ENCODE measurements at regions not wholly inside any gene's neighbourhood (a gene's known extent, or its start where the extent isn't known, plus 50 kb on each side); places are given as distances from the start of the nearest gene placed in this dataset.

DNA sequence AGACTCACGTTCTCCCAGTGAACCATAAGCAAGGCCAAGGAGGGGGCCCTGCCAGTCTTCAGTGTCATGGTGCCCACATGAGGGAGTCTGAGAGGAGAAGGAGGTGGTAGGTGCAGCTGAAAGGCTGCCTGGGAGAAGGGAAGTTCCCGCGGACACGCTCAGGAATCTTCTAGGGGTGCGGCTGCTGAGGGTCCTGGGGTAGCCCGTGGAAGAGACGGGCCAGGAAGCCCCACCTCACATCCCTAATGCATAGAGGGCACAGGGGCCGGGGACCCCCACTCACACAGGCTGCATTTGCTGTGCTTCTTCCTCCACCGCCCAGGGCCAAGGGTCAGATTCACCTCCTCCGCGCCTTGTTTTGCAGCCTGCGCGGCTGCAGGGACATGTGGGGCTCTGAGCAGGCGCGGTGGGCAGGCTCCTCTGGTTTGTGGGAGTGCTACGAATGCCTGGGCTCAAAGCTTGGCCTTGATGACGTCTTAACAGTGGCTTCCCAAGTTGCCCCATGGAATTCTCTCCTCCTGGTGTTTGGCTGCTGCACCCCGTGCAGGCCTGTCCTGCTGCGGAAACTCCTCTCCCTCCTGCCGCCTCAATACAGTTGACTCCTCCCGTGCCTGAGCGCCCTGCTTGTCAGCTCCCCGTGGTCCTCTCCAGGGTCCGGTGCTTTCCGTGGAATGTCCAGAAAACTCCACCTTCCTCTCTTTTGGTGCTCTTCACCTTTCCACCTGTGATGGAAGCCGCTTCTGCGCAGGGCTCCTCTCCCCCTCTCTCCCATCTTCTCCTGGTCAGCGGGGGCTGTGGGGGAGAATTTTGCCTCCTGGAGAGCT is 95.7 kb downstream of the VAPA start:
- DNase-seq (ENCODE audit: low spot score) = no peak

DNA sequence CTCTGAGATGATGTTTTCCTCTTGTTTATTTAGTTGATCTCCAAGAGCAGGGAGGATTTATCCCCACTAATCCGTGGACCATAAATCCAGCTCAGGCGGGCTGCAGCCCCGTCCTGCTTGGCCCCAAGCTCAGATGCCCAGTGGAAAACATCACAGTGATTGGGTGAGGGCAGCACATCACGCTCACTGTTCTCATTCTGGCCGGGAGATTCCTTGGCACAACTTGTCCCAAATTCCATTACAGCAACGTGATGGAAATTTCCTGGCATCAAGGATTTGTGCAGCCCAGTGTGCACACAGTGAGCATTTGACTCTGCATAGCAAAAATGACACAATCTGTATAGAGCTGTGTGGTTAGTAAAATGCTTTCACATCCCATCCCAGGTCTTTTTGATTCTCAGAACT is 96.8 kb downstream of the VAPA start:
- DNase-seq (ENCODE audit: low spot score) = peak; percentile 1

DNA sequence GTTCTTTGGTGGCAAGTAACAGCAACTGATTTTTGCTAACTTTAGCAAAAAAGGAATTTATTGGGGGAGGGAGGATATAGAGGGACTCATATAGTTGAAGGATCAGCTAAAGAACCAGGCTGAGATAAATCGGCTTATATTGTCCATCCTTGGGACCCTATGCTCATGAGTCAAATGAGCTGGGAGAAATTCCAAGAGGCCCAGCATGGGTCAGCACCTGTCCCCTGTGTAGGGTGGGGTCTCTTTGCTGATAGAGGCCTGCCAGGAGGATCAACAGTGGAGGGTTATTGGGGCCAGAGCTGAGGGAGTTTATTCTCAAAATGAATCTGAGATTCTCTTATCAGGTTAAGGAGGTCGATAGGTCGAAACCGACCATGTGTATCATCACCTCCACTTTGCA is 97.2 kb downstream of the VAPA start:
- DNase-seq (ENCODE audit: low spot score) = no peak

DNA sequence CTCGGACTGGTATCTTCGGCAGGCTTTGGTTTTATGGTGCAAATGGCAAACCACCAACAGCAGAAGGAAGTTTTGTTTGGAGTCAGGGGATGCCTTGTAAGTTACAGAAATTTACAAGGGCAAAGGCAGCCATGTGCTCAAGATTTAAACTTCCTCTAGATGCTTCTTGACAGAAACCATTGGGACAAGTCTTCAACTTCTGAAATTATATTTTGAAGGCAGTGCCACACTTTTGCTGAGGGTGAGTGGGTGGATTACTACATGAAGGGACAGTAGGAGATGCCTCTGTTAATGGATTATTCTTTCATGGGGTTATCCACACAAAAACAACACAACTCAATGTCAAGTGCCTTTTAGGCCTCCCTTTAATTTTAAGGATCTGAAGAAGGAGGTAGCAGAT is 97.9 kb downstream of the VAPA start:
- no peak for DNase-seq (ENCODE audit: low spot score)

DNA sequence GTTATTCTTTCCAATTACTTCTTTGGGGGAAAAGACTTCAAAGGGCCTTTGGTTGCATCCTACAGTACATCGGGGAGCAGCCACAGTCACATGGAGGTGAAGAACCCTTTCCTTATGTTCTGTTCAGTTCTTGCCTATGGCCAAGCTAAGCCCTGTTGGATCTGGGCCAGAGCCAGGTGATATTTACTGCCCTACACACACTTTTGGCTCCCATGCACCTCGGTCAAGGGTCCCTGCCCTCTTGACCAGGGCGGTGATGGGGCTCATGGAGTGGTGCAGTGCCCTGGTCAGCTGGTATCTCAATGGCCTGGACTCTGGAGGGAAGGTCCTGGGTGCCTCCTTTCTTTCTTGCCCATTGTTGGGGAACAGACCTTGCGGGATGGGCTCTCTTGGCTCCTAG is 98.7 kb downstream of the VAPA start:
- no peak for DNase-seq (ENCODE audit: low spot score)

DNA sequence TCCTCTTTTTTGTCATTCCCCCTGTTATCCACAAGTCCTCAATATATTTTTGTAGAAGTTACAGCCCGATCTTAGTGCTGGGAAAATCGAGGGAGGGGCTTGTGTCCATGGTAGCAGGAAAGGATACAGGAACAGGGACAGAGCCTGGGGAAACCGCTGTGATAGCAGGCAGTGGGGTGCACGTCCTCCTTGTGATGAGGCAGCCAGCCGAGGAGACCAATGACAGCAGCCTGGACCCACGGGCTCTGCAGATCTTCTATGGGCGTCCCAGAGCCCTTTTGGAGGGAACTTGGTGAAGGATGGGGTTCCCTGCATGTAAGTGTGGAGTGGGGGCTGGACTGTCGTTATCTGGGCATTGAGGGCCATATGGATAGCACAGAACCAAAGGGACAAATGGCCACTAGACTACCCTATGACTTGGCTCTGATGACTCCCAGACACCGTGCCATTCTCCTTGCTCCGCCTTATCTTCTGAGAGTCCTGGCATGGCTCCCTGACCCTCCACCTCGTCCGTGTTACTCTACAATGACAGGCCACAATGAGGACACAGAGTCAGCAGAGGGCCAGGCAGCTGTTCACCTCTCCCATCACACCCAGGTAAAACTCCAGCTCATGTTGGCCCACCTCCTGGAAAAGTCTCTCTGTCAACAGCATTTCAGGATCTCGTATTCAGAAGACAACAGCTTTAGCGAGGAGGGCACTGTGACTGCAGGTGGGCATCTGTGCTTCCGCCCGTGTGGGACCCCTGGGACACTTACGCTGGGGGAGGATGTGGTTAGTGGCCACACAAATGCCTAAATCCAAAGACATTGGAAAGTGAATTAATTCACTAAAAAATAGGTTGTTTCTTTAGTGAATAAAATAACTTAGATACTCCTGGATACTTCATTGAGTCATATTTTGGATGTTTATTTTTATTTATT is 100.1 kb downstream of the VAPA start:
- DNase-seq (ENCODE audit: low spot score) = no peak

DNA sequence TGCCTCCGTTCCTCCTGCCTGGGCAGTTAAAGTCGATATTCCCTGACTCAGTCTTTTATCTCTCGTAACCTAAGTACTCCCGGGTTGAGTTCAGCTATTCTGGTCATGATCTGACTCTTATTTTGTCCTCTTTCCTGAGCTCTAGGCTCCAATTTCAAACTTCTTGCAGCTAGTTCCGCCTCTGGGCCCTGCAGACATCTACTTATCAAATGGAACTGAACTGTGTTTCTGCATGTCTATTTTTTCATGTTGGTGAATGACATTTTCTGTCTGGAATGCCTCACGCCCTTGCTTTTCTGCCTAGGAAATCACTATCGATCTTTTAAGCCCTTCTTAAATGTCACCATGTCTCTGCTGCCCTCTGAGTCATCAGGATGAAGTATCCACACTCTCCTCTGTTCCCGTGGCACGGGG is 101.5 kb downstream of the VAPA start:
- DNase-seq (ENCODE audit: low spot score) = no peak

DNA sequence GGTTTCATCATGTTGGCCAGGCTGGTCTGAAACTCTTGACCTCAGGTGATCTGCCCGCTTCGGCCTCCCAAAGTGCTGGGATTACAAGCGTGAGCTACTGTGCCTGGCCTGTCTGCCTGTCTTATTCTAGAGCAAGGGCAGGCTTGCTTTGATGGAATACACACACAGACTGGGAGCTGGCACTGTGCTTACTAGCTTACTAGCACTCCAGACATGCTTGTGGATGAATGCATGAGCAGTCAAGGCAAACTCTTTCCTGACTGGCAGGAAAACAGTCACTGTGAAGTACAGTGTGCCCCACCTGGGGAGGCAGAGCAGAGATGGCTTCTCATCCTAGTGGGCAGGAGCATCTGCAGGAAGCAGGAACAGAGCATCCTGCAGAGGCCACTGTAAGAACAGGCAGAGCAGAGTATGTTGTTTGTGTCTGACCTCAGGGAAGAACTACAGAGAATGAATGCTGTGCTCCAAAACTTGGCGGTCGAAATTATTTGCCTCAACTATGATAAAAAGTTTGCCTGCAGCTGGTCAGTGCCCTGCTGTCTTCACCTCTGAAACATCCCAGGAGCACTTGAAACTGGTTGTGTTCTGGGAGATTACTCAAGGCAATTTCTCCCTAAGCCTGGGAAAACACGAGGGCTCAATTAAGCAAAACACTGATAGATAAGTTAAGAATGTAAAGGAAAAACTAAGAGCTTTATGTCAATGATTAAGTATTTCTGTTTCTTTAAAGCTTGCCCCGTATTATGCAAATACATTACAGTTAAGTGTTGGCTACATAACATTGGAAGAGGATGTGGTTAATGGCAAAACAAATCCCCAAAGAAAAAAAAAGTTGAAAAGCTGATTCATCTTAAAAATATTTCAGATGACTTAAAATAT is 102.4 kb downstream of the VAPA start:
- DNase-seq (ENCODE audit: low spot score) = no peak

DNA sequence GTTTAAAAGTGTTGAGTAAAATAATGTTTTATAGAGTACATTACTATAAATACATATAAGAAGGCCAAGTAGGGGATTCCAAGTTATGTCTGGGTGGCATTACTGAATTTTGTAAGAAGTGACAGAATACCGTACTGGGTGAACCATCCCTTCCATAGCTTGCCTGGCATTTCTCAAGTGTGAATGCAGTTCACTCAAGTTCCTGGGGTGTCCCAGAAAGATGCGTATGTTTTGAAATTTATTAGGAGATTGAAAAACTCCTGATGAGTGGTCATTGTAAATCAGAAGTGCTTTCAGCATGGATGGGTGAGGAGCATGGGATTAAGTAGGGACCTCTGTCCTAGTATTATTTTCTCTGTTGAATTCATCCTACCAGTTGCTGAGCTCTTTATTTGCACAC is 103.2 kb downstream of the VAPA start:
- no peak for DNase-seq (ENCODE audit: low spot score)

DNA sequence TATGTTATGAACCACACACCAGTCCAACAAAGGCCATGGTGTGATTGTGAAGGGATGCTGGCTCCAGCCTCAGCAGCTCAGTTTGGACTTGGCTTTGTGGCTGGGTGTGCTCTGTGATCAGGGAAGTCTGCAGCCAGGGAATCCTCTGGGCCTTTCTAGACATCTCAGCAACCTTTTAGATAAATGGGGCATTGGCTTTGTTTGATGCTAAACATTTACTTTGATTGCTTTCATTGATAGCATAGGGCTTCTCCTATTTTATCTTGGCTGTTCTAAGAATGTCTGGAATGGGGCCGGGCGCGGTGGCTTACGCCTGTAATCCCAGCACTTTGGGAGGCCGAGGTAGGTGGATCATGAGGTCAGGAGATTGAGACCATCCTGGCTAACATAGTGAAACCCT is 104.5 kb downstream of the VAPA start:
- DNase-seq (ENCODE audit: low spot score) = no peak

DNA sequence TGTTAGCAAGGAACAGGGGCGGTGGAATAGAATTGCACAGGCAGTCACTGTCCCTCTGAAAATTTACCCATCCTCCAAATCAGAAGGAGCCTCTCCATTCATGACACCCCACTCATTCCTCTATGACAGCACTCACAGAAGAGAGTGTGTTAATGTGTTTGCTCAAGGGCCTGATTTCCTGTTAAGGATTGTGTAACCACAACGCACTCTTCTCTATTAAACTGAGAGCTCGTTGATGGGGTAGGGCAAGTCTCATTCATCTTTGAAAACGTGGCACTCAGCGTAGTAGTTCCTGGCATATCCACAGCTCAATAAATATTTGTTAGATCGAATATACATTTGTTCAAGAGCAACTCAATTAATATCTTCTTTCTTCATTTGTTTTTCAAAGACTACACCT is 106.4 kb downstream of the VAPA start:
- no peak for DNase-seq (ENCODE audit: low spot score)

DNA sequence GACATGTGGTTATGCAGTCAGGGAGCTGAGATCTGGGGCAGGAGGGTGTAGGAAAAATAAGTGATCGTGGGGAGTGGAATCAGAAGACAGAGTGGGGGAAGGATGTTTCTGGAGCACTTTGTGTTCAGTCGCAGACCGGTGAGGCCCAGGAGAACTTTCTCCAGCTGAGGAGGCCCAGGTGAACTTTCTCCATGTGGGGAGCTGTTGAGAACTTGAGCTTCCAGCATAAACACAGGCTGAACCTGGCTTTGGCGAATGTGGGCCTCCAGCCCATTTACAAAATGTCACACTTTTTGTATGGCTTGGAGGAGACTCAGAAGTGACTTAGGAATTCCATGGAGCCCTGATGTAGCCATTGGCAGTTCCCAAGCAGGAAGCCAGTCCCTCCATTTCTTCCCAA is 108.5 kb downstream of the VAPA start:
- DNase-seq (ENCODE audit: low spot score) = no peak

DNA sequence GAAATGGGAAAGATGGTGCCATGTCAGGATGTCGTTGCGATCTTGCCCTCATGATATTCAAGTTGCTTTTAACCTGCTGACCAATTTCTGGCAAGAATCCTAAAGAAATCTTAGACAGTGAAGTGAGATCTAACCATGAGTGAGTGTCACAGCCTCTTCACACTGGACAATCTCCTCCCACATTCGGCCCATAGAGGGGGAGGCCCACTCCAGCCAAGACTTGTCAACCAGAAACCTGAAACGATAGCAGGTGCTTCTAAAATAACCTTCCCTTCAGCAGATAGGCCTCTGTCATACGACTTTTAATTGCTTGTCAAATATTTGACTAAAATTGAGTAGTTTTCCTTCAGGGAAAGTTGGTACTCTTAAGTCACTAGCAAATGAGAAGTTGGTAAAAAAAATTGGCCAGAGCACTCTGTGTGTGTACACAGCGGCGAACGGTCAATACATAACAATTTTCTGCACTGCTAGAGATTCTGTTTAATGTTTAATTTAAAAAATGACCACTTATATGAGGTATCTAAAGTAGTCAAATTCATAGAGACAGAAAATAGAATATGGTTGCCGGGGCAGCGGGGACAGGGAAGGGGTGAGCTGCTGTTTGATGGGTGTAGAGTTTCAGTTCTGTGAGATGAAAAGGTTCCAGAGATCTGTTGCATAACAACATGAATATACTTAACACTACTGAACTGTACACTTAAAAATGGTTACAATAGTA is 110.2 kb downstream of the VAPA start:
- DNase-seq (ENCODE audit: low spot score) = no peak

DNA sequence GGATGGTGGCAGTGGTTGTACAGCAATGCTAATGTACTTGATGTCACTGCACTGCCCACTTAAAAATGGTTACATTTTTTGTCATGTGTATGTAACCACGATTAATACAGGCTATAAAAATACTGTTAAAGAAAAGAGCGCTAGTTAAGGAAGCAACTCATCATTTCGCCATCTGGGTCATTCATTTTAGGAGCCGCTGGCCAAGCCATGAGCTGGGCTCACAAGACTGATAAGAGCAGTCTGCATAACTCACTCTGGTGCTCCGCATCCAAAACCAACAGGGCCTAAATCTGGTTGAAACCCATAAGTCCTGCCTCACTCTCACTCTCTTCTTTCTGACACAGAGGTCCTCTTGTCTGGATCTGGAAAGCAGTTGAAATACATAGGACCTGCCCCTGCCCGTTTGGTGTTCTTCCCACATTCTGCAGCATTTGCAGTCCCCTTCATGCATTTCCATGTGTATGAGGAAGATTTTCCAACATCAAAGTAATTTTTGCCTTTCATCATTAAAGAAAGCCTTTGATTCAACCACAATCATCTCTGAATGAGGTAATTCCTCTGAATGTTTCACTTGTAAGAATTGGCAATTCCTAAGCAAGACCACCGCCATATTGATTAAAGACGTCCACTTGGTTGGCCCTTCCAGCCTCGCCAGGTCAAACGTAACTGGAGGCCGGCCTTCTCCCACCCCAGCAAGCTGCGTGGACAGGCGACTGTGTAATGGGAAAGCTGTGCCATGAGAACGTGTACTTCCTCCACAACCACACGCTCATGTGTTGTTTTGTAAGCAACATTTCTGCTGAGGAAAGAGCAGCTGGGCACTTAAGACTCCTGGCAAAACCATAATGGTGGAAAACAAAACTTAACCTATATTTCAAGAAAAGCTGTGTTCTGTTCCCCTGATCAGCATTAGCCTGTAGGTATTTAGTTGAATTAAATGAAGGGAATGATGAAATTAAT is 112.2 kb downstream of the VAPA start:
- DNase-seq (ENCODE audit: low spot score) = no peak

DNA sequence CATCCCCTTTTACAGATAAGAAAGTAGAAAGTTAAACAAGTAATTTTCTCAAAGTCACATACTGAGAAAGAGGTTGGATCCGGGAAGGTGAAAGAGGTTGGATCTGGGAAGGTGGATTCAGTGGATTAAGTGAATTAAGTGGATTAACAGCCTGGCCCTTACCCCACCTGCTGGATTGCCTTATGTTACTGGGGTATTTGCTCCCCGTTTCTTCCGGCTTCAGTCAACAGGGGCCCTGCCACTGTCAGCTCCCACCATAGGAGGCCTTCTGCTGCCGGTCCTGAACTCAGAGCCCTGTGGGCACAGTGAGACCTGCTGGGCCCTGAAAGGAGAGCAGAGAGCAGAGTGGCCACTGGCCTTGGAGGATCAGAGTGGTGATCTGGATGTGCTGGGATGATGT is 113.2 kb downstream of the VAPA start:
- no peak for DNase-seq (ENCODE audit: low spot score)

DNA sequence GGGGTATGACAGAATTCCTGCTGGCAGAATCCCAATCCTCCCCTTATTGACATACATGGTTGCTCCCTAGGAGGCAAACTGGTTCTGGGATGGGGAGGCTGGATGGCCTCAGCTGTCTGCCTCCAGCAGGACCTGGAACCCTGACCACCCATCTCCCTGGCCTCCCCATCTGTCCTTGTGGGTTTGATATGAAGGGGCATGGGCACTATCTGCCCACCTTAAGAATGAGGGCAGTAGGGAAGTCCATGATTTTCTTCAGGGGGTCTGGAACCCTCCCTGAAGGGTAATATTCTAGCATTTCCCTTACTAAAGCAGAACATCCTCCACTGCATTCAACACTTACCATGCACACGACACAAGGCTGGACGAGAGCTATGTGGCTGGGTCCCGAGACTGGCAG is 113.6 kb downstream of the VAPA start:
- no peak for DNase-seq (ENCODE audit: low spot score)

DNA sequence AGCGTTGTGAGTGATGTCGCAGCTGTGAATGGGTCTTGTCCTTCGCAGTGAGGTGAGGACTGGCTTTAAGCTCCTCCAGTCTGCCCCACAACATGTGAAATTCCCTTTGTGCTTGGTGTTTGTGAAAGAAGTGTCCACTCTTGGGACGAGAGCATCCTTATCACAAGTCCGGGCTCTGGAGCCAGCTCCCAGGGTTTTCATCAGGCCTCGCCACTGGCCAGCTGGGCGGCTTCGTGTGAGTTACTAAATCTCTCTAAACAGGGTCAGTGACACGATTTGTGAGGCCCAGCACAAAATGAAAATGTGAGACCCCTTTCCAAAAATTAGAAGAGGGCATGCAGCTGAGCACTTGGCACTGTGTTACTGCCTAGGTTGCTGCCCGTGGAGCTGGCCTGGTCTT is 115.9 kb downstream of the VAPA start:
- DNase-seq (ENCODE audit: low spot score) = no peak

DNA sequence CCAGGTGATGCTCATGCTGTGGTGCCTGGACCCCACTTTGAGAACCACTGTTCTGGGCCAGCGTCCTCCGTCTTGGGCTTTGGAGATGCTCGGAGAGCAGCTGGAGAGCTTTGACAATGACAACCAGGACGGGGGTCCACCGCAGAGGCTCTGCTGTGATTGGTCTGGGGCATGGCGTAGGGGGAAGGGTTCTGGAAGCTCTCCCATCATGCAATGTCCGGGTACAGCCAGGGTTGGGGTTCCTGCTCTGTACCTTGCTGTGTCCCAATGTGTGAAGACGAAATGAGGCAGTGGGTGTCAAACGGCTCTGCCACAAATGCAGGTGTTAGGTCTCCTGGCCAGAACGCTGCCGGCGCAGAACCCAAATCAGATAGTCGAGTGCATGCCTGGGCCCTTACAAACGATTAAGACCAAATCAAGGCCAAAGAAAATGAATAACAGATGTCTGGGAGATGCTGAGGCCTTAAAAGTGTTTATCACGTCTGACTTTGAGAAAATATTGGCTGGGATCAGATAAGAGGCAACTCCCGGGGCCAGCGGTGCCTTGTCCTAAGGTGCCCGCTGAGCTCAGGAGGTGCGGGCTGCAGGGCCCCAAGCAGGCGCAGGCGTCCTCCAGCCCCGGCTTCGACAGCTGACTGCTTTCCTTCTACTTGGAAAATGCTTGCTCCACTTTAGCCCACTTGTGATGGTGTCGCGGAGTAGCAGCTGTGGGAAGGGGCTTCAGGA is 117.2 kb downstream of the VAPA start:
- no peak for DNase-seq (ENCODE audit: low spot score)

DNA sequence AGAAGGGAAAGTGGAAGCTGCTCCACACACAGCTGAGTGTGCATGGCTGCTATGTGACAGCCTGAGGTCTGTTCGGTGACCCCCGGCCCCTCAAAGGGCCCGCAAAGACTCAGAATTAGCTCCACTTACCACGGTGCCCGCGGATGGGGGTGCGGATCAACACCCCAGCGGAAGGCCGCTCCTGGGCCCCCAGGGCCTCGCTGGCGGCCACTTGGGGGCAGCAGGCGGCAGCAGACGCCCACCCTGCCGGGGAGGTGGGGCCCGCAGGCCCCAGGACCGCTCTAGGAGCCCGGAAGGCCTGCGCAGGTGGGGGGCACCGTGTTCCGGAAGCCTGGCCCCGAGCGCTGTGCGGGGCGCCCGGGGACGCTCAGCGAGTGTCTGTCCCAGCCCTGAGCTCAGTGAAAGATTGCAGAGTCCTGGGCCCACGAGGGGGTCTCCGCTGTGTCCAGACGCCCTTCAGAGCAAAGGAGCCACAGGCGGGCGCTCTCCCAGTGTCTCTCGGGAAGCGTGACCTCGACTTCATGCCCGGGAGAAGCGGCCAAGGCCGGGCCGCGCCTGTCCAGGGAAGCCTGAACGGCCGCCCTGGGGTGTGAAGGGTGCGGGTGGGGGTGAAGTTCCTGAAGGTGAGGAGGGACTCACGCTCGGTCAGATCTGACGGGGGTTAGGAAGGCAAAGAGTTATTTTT is 118.7 kb downstream of the VAPA start:
- DNase-seq (ENCODE audit: low spot score) = no peak

Data from cerebellar cortex (tissue), 1 donor.